GM11168 (cell line): ENCODE measurements at regions not wholly inside any gene's neighbourhood (a gene's known extent, or its start where the extent isn't known, plus 50 kb on each side); places are given as distances from the start of the nearest gene placed in this dataset.

Source experiments
- in situ Hi-C: fragments of 300-500 bp; cut with MboI; formaldehyde crosslinking; loops from one replicate; pipeline ENCODE4 v1.12.0; 2022; ENCODE audit warnings: low sequenced_read_pairs; ENCODE audit not compliant: unreplicated experiment

GRCh38 chr3:44099566-44100297 lies 142.0 kb upstream of the TOPAZ1 start:
- in situ Hi-C loops, result loop anchor here (25.0 kb wide), 1 partner anchor 237 kb away; no protein-coding TSS in a partner anchor

- in situ Hi-C loops, result loop anchor here (25.0 kb wide), 1 partner anchor 238 kb away; no protein-coding TSS in a partner anchor
Measured at GRCh38 chr3:44100298-44100695, 141.4 kb upstream of the TOPAZ1 start.

- in situ Hi-C loops, result loop anchor here (25.0 kb wide), 1 partner anchor 242 kb away; no protein-coding TSS in a partner anchor
Measured at GRCh38 chr3:44104043-44104442, 137.6 kb upstream of the TOPAZ1 start.

GRCh38 chr3:44104668-44105321 lies 136.9 kb upstream of the TOPAZ1 start:
- in situ Hi-C loops, result loop anchor here (25.0 kb wide), 1 partner anchor 242 kb away; no protein-coding TSS in a partner anchor

- in situ Hi-C loops, result loop anchor here (25.0 kb wide), 1 partner anchor 243 kb away; no protein-coding TSS in a partner anchor
Measured at GRCh38 chr3:44105571-44105970, 136.1 kb upstream of the TOPAZ1 start.

GRCh38 chr3:44106756-44107155 lies 134.9 kb upstream of the TOPAZ1 start:
- in situ Hi-C loops, result loop anchor here (25.0 kb wide), 1 partner anchor 244 kb away; no protein-coding TSS in a partner anchor

- in situ Hi-C loops, result loop anchor here (25.0 kb wide), 1 partner anchor 246 kb away; no protein-coding TSS in a partner anchor
Measured at GRCh38 chr3:44108481-44108880, 133.2 kb upstream of the TOPAZ1 start.

- in situ Hi-C loops, result loop anchor here (25.0 kb wide), 1 partner anchor 248 kb away; no protein-coding TSS in a partner anchor
Measured at GRCh38 chr3:44109771-44110361, 131.8 kb upstream of the TOPAZ1 start.

GRCh38 chr3:44110648-44111047 lies 131.0 kb upstream of the TOPAZ1 start:
- in situ Hi-C loops, result loop anchor here (25.0 kb wide), 1 partner anchor 248 kb away; no protein-coding TSS in a partner anchor

- in situ Hi-C loops, result loop anchor here (25.0 kb wide), 1 partner anchor 249 kb away; no protein-coding TSS in a partner anchor
Measured at GRCh38 chr3:44111482-44111881, 130.2 kb upstream of the TOPAZ1 start.

- in situ Hi-C loops, result loop anchor here (25.0 kb wide), 1 partner anchor 252 kb away; no protein-coding TSS in a partner anchor
Measured at GRCh38 chr3:44114142-44114541, 127.5 kb upstream of the TOPAZ1 start.

- in situ Hi-C loops, result loop anchor here (25.0 kb wide), 1 partner anchor 255 kb away; no protein-coding TSS in a partner anchor
Measured at GRCh38 chr3:44117239-44117638, 124.4 kb upstream of the TOPAZ1 start.

- in situ Hi-C loops, result loop anchor here (25.0 kb wide), 1 partner anchor 255 kb away; no protein-coding TSS in a partner anchor
Measured at GRCh38 chr3:44117736-44118135, 124.0 kb upstream of the TOPAZ1 start.

- in situ Hi-C loops, result loop anchor here (25.0 kb wide), 1 partner anchor 259 kb away; no protein-coding TSS in a partner anchor
Measured at GRCh38 chr3:44120721-44121582, 120.7 kb upstream of the TOPAZ1 start.

- in situ Hi-C loops, result no loop called here
Measured at GRCh38 chr3:44125246-44125645, 116.4 kb upstream of the TOPAZ1 start.

GRCh38 chr3:44125882-44126281 lies 115.8 kb upstream of the TOPAZ1 start:
- in situ Hi-C loops, result no loop called here

GRCh38 chr3:44128057-44128775 lies 113.5 kb upstream of the TOPAZ1 start:
- in situ Hi-C loops, result no loop called here

GRCh38 chr3:44130249-44130648 lies 111.4 kb upstream of the TOPAZ1 start:
- in situ Hi-C loops, result no loop called here

GRCh38 chr3:44132061-44132460 lies 109.6 kb upstream of the TOPAZ1 start:
- in situ Hi-C loops, result no loop called here
